ENCODE measurements at regions not wholly inside any gene's neighbourhood (a gene's known extent, or its start where the extent isn't known, plus 50 kb on each side); places are given as distances from the start of the nearest gene placed in this dataset.

GRCh38 chr6:74166849-74167248 lies 470.8 kb downstream of the CD109 start:
- no peak for DNase-seq (ENCODE audit: low read depth, low spot score)
- in situ Hi-C loops (cut with HindIII; ENCODE audit: low sequenced_read_pairs), result no loop called here
- no peak for TF ChIP-seq CTCF (IDR thresholded peaks at IDR 0.05; ENCODE audit: low read depth, low read length)
- H3K4me3 ChIP-seq (ENCODE audit: low read depth, low read length), result no peak overlapping the region

- no peak overlapping the region for H3K4me3 ChIP-seq (ENCODE audit: low read depth, low read length)
- no peak for TF ChIP-seq CTCF (IDR thresholded peaks at IDR 0.05; ENCODE audit: low read depth, low read length)
- in situ Hi-C loops (cut with HindIII; ENCODE audit: low sequenced_read_pairs), result no loop called here
- no peak for DNase-seq (ENCODE audit: low read depth, low spot score)
These were observed 465.4 kb downstream of the CD109 start for GRCh38 chr6:74161380-74161779.

GRCh38 chr6:74152096-74152675 lies 456.2 kb downstream of the CD109 start:
- TF ChIP-seq CTCF (IDR thresholded peaks at IDR 0.05; ENCODE audit: low read depth, low read length), result no peak
- no peak overlapping the region for H3K4me3 ChIP-seq (ENCODE audit: low read depth, low read length)
- in situ Hi-C loops (cut with HindIII; ENCODE audit: low sequenced_read_pairs), result no loop called here
- no peak for DNase-seq (ENCODE audit: low read depth, low spot score)

- in situ Hi-C loops (cut with HindIII; ENCODE audit: low sequenced_read_pairs), result no loop called here
- TF ChIP-seq CTCF (IDR thresholded peaks at IDR 0.05; ENCODE audit: low read depth, low read length), result no peak
- no peak overlapping the region for H3K4me3 ChIP-seq (ENCODE audit: low read depth, low read length)
- no peak for DNase-seq (ENCODE audit: low read depth, low spot score)
These were observed 449.9 kb downstream of the CD109 start for GRCh38 chr6:74145931-74146330.

- no peak for TF ChIP-seq CTCF (IDR thresholded peaks at IDR 0.05; ENCODE audit: low read depth, low read length)
- peak; percentile 68 for DNase-seq (ENCODE audit: low read depth, low spot score)
- in situ Hi-C loops (cut with HindIII; ENCODE audit: low sequenced_read_pairs), result no loop called here
- H3K4me3 ChIP-seq (ENCODE audit: low read depth, low read length), result no peak overlapping the region
These were observed 441.9 kb downstream of the CD109 start for GRCh38 chr6:74137911-74138310.

GRCh38 chr6:74134327-74134726 lies 438.3 kb downstream of the CD109 start:
- in situ Hi-C loops (cut with HindIII; ENCODE audit: low sequenced_read_pairs), result no loop called here
- H3K4me3 ChIP-seq (ENCODE audit: low read depth, low read length), result no peak overlapping the region
- TF ChIP-seq CTCF (IDR thresholded peaks at IDR 0.05; ENCODE audit: low read depth, low read length), result no peak
- no peak for DNase-seq (ENCODE audit: low read depth, low spot score)

GRCh38 chr6:74133073-74133472 lies 437.1 kb downstream of the CD109 start:
- no peak for TF ChIP-seq CTCF (IDR thresholded peaks at IDR 0.05; ENCODE audit: low read depth, low read length)
- no peak for DNase-seq (ENCODE audit: low read depth, low spot score)
- H3K4me3 ChIP-seq (ENCODE audit: low read depth, low read length), result no peak overlapping the region
- in situ Hi-C loops (cut with HindIII; ENCODE audit: low sequenced_read_pairs), result no loop called here

Data from astrocyte of the spinal cord (primary cell).